Gastroesophageal sphincter (tissue), 4 donors: ENCODE measurements at regions not wholly inside any gene's neighbourhood (a gene's known extent, or its start where the extent isn't known, plus 50 kb on each side); places are given as distances from the start of the nearest gene placed in this dataset.

ENCODE experiments used
- ATAC-seq: fragments of 150-250 bp; one replicate; pipeline ENCODE4 v1.9.1; 2016; ENCODE audit warnings: mild to moderate bottlenecking, moderate library complexity
- H3K27ac ChIP-seq, 4 donors: fragments of 200-600 bp; sonication (generic) in 3 of 4; 1 replicate in 3 of 4; 2 replicates in 1 of 4; pipeline ENCODE4 v1.5.1; 2016 to 2019
- H3K27me3 ChIP-seq: fragments of 200-600 bp; sonication (generic); one replicate; pipeline ENCODE4 v1.5.1; 2019
- H3K36me3 ChIP-seq, 2 donors: fragments of 200-600 bp; sonication (generic); one replicate each; pipeline ENCODE4 v1.5.1; 2019; ENCODE audit warnings: control low read depth in 1 of 2
- H3K4me1 ChIP-seq, 3 donors: fragments of 200-600 bp; sonication (generic); 1 replicate in 2 of 3; 2 replicates in 1 of 3; pipeline ENCODE4 v1.5.1; 2016 to 2019; ENCODE audit warnings: control low read depth in 2 of 3
- H3K4me3 ChIP-seq, 2 donors: fragments of 200-600 bp; sonication (generic); one replicate each; pipeline ENCODE4 v1.5.1; 2019; ENCODE audit warnings: mild to moderate bottlenecking in 1 of 2, moderate library complexity in 1 of 2
- H3K9me3 ChIP-seq, 3 donors: fragments of 200-600 bp; sonication (generic); one replicate each; pipeline ENCODE4 v1.5.1; 2017 to 2019; ENCODE audit warnings: control low read depth in 2 of 3
- EP300 ChIP-seq: sonication (generic); formaldehyde crosslinking; IDR thresholded peaks from one replicate; pipeline ENCODE4 v1.6.1; 2017; ENCODE audit warnings: antibody characterized with exemption, mild to moderate bottlenecking
- POLR2A ChIP-seq, 2 donors: fragments of 450-650 bp; IDR thresholded peaks; one replicate each; pipeline ENCODE4 v1.6.1; 2017; ENCODE audit warnings: antibody characterized with exemption in 2 of 2, mild to moderate bottlenecking in 2 of 2, moderate library complexity in 1 of 2
- POLR2AphosphoS5 ChIP-seq: sonication (generic); formaldehyde crosslinking; IDR thresholded peaks from one replicate; pipeline ENCODE4 v1.6.1; 2017; ENCODE audit warnings: antibody characterized with exemption
- WGBS, 2 donors: methylation state at CpG; one replicate each; pipeline ENCODE4 v1.1.5; 2018; ENCODE audit warnings: low coverage in 1 of 2; 5-methylcytosine and 5-hydroxymethylcytosine counted together
- TF ChIP-seq, protein P1 (sequence below), 4 experiments: fragments of 200-600 bp in 2 of 4; fragments of 450-650 bp in 2 of 4; sonication (generic) in 1 of 4; IDR thresholded peaks; one replicate each; pipeline ENCODE4 v1.5.1; 2017 to 2019; ENCODE audit warnings: antibody characterized with exemption in 4 of 4, mild to moderate bottlenecking in 2 of 4, moderate library complexity in 2 of 4

DNA sequence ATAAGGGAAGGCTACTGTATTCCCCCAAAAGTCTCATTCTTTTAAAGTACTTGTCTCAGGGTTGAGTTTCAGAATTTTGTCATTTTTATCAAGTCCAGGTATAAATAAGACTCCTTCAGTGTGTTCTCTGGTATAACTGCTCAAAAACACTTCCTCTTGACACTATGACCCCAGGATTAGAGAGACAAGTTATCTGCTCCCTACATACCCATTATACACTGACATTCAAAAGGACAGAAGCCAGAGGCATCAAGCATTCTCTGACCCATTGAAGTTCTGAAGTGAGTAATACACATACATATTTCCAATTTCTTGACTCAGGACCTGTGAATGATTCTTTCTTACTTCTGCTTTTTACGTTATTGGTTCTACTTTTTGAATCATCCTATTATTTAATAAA, 447.8 kb upstream of the CNTN5 start:
- H3K4me1 ChIP-seq, result no peaks in the 10 kb centered on the region
- no peak for ATAC-seq
- TF ChIP-seq EP300 (no peak), POLR2AphosphoS5 (no peak)
- TF ChIP-seq, protein P1, sequence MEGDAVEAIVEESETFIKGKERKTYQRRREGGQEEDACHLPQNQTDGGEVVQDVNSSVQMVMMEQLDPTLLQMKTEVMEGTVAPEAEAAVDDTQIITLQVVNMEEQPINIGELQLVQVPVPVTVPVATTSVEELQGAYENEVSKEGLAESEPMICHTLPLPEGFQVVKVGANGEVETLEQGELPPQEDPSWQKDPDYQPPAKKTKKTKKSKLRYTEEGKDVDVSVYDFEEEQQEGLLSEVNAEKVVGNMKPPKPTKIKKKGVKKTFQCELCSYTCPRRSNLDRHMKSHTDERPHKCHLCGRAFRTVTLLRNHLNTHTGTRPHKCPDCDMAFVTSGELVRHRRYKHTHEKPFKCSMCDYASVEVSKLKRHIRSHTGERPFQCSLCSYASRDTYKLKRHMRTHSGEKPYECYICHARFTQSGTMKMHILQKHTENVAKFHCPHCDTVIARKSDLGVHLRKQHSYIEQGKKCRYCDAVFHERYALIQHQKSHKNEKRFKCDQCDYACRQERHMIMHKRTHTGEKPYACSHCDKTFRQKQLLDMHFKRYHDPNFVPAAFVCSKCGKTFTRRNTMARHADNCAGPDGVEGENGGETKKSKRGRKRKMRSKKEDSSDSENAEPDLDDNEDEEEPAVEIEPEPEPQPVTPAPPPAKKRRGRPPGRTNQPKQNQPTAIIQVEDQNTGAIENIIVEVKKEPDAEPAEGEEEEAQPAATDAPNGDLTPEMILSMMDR (IDR thresholded peaks at IDR 0.05), result no peak
- H3K27ac ChIP-seq, result no peak overlapping the region
- 53 to 56% methylated on average over 1 of the region's 1 CpG for WGBS, 2 donors
- H3K36me3 ChIP-seq, result no peaks in the 10 kb centered on the region
- no peak overlapping the region for H3K4me3 ChIP-seq
- H3K9me3 ChIP-seq, result no peaks in the 10 kb centered on the region
- no peaks in the 10 kb centered on the region for H3K27me3 ChIP-seq

DNA sequence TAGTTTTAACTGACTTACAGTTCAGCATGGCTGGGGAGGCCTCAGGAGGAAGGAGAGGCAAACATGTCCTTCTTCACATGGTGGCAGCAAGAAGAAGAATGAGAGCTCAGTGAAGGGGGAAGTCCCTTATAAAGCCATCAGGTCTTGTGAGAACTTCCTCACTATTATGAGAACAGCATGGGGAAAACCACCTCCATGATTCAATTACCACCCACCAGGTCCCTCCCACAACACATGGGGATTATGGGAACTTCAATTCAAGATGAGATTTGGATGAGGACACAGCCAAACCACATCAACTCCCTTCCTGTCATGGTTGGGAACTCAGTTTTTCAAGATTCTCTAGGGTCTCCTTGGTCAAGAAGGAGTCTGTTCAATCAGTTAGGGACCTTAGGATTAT, 432.9 kb upstream of the CNTN5 start:
- Histone ChIP-seq H3K27ac (no peak overlapping the region), H3K36me3 (no peaks in the 10 kb centered on the region), H3K4me1 (no peaks in the 10 kb centered on the region), H3K4me3 (no peak overlapping the region), H3K27me3 (no peaks in the 10 kb centered on the region), H3K9me3 (no peaks in the 10 kb centered on the region)
- no peak for TF ChIP-seq EP300
- TF ChIP-seq POLR2AphosphoS5, result no peak
- no peak for TF ChIP-seq POLR2A (IDR thresholded peaks at IDR 0.05)
- TF ChIP-seq, protein P1 (IDR thresholded peaks at IDR 0.05), result no peak
- no peak for ATAC-seq

DNA sequence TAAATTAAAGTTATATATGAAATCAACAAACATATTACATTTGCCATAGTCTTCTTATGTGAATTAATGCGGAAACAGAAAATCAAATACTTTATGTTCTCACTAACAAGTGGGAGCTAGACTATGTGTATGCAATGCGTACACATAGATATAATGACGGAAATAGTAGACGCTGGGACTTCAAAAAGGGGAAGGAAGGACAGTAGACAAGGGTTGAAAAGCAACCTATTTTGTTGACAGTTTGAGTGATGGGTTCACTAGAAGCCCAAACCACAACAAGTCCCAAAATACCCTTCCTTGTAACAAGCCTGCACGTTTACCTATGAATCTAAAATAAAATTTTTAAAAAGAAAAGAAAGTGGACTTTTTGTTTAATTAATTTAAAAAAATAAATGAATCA, 430.8 kb upstream of the CNTN5 start:
- WGBS, 2 donors, result 53 to 67% methylated on average over 5 of the region's 5 CpGs
- no peaks in the 10 kb centered on the region for H3K36me3 ChIP-seq
- H3K4me3 ChIP-seq, result no peak overlapping the region
- peaks cover 0 to 7% (median 0%) of the 10 kb centered on the region in 3 donors for H3K9me3 ChIP-seq
- H3K4me1 ChIP-seq, result no peaks in the 10 kb centered on the region
- no peaks in the 10 kb centered on the region for H3K27me3 ChIP-seq
- TF ChIP-seq, protein P1 (IDR thresholded peaks at IDR 0.05), result no peak
- TF ChIP-seq POLR2A (IDR thresholded peaks at IDR 0.05) (no peak), POLR2AphosphoS5 (no peak), EP300 (no peak)
- no peak overlapping the region for H3K27ac ChIP-seq
- no peak for ATAC-seq

GRCh38 chr11:98600103-98600502, 420.6 kb upstream of the CNTN5 start:
- Histone ChIP-seq H3K4me1 (no peaks in the 10 kb centered on the region), H3K27me3 (no peaks in the 10 kb centered on the region), H3K4me3 (no peak overlapping the region), H3K36me3 (no peaks in the 10 kb centered on the region), H3K27ac (no peak overlapping the region), H3K9me3 (no peaks in the 10 kb centered on the region)
- WGBS, 2 donors, result 95% methylated on average over 3 of the region's 3 CpGs; no CpG with 5 or more reads in 1 of the 2 donors
- no peak for ATAC-seq
- TF ChIP-seq EP300 (no peak), POLR2A (IDR thresholded peaks at IDR 0.05) (no peak)

- 74 to 89% methylated on average over 1 to 7 of the region's 8 CpGs for WGBS, 2 donors
- no peaks in the 10 kb centered on the region for H3K27me3 ChIP-seq
- H3K27ac ChIP-seq, result no peak overlapping the region
- no peaks in the 10 kb centered on the region for H3K4me1 ChIP-seq
- no peak for ATAC-seq
- H3K36me3 ChIP-seq, result no peaks in the 10 kb centered on the region
- no peak overlapping the region for H3K4me3 ChIP-seq
- TF ChIP-seq POLR2A (IDR thresholded peaks at IDR 0.05), result no peak
- no peak for TF ChIP-seq POLR2AphosphoS5
- no peak for TF ChIP-seq EP300
- TF ChIP-seq, protein P1 (IDR thresholded peaks at IDR 0.05), result no peak
- no peaks in the 10 kb centered on the region for H3K9me3 ChIP-seq
These were observed 419.7 kb upstream of the CNTN5 start for GRCh38 chr11:98600786-98601773.
